Liver (tissue), 8 donors: ENCODE measurements at regions not wholly inside any gene's neighbourhood (a gene's known extent, or its start where the extent isn't known, plus 50 kb on each side); places are given as distances from the start of the nearest gene placed in this dataset.

ENCODE experiments used
- DNase-seq: peaks from one replicate; pipeline ENCODE4 v3.0.0-alpha.2; 2017; ENCODE audit warnings: low spot score
- H3K27ac ChIP-seq, 2 donors: one replicate each; pipeline ENCODE4 v1.7.0; 2013; ENCODE audit warnings: inconsistent platforms in 2 of 2, low read length in 2 of 2, control low read depth in 1 of 2, low read depth in 1 of 2, mild to moderate bottlenecking in 1 of 2
- H3K27me3 ChIP-seq, 4 donors: one replicate each; pipeline versions ENCODE4 v1.6.1 to v1.7.0; 2013; ENCODE audit warnings: low read length in 3 of 4, inconsistent platforms in 1 of 4, mild to moderate bottlenecking in 1 of 4, moderate library complexity in 1 of 4; ENCODE audit not compliant: control insufficient read depth in 4 of 4, insufficient read depth in 4 of 4
- H3K36me3 ChIP-seq, 4 donors: one replicate each; pipeline versions ENCODE4 v1.6.1 to v1.7.0; 2013; ENCODE audit warnings: low read length in 3 of 4, mild to moderate bottlenecking in 3 of 4, low read depth in 1 of 4, moderate library complexity in 1 of 4; ENCODE audit not compliant: control insufficient read depth in 4 of 4, insufficient read depth in 3 of 4
- H3K4me1 ChIP-seq, 4 donors: one replicate each; pipeline versions ENCODE4 v1.6.1 to v1.7.0; 2013; ENCODE audit warnings: low read length in 3 of 4, mild to moderate bottlenecking in 3 of 4, moderate library complexity in 1 of 4; ENCODE audit not compliant: control insufficient read depth in 4 of 4, insufficient read depth in 4 of 4
- H3K4me3 ChIP-seq, 3 donors: one replicate each; pipeline versions ENCODE4 v1.6.1 to v1.7.0; 2013; ENCODE audit warnings: low read length in 3 of 3, control low read depth in 1 of 3, low read depth in 1 of 3, mild to moderate bottlenecking in 1 of 3
- H3K9ac ChIP-seq, 2 donors: one replicate each; pipeline ENCODE4 v1.7.0; 2013; ENCODE audit warnings: low read length in 2 of 2, mild to moderate bottlenecking in 2 of 2, moderate library complexity in 2 of 2, control low read depth in 1 of 2, low read depth in 1 of 2
- H3K9me3 ChIP-seq, 4 donors: one replicate each; pipeline versions ENCODE4 v1.6.1 to v1.7.0; 2013; ENCODE audit warnings: low read length in 3 of 4; ENCODE audit not compliant: control insufficient read depth in 4 of 4
- CTCF ChIP-seq: fragments of 150-350 bp; IDR thresholded peaks from 2 replicates; pipeline ENCODE4 v1.5.1; 2017; ENCODE audit warnings: improper control_type of control experiment, low read depth, low read length; ENCODE audit not compliant: missing input control
- EGR1 ChIP-seq, 2 donors: IDR thresholded peaks; 2 replicates each; pipeline ENCODE4 v1.6.1; 2016 to 2018; ENCODE audit warnings: antibody characterized with exemption in 2 of 2, low read depth in 2 of 2
- GABPA ChIP-seq, 2 donors: IDR thresholded peaks in 1 of 2; conservative IDR thresholded peaks in 1 of 2; 2 replicates each; pipeline ENCODE4 v1.6.1; 2016; ENCODE audit warnings: antibody characterized with exemption in 2 of 2, mild to moderate bottlenecking in 1 of 2, moderate library complexity in 1 of 2
- HNF4A ChIP-seq, 2 donors: conservative IDR thresholded peaks; 2 replicates each; pipeline ENCODE4 v1.6.1; 2016; ENCODE audit warnings: antibody characterized with exemption in 2 of 2, mild to moderate bottlenecking in 2 of 2
- JUND ChIP-seq, 2 donors: IDR thresholded peaks; 2 replicates each; pipeline ENCODE4 v1.6.1; 2016; ENCODE audit warnings: antibody characterized with exemption in 2 of 2
- NR2F2 ChIP-seq: IDR thresholded peaks from 2 replicates; pipeline ENCODE4 v1.6.1; 2016; ENCODE audit warnings: antibody characterized with exemption
- RAD21 ChIP-seq, 2 donors: IDR thresholded peaks; 2 replicates each; pipeline ENCODE4 v1.6.1; 2016; ENCODE audit warnings: antibody characterized with exemption in 2 of 2, mild to moderate bottlenecking in 2 of 2
- RXRA ChIP-seq, 2 donors: IDR thresholded peaks; 2 replicates each; pipeline ENCODE4 v1.6.1; 2017 to 2018; ENCODE audit warnings: antibody characterized with exemption in 2 of 2, mild to moderate bottlenecking in 1 of 2
- TAF1 ChIP-seq: conservative IDR thresholded peaks from 2 replicates; pipeline ENCODE4 v1.6.1; 2016; ENCODE audit warnings: antibody characterized with exemption, mild to moderate bottlenecking
- WGBS: extraction: QIAGEN DNeasy Blood & Tissue Kit; methylation state at CpG from one replicate; pipeline ENCODE4 v1.1.7; 2013; 5-methylcytosine and 5-hydroxymethylcytosine counted together
- TF ChIP-seq, protein P1 (sequence below): IDR thresholded peaks from 2 replicates; pipeline ENCODE4 v1.6.1; 2016; ENCODE audit warnings: antibody characterized with exemption
- TF ChIP-seq, protein P2 (sequence below): IDR thresholded peaks from 2 replicates; pipeline ENCODE4 v1.6.1; 2016; ENCODE audit warnings: antibody characterized with exemption
- TF ChIP-seq, protein P3 (sequence below): IDR thresholded peaks from 2 replicates; pipeline ENCODE4 v1.6.1; 2016; ENCODE audit warnings: antibody characterized with exemption
- donor health status: healthy.
- donor health status: healthy.
- donor health status: healthy.
- donor health status: healthy.
- donor health status: healthy.

- TF ChIP-seq TAF1 = no peak
- TF ChIP-seq, protein P1, sequence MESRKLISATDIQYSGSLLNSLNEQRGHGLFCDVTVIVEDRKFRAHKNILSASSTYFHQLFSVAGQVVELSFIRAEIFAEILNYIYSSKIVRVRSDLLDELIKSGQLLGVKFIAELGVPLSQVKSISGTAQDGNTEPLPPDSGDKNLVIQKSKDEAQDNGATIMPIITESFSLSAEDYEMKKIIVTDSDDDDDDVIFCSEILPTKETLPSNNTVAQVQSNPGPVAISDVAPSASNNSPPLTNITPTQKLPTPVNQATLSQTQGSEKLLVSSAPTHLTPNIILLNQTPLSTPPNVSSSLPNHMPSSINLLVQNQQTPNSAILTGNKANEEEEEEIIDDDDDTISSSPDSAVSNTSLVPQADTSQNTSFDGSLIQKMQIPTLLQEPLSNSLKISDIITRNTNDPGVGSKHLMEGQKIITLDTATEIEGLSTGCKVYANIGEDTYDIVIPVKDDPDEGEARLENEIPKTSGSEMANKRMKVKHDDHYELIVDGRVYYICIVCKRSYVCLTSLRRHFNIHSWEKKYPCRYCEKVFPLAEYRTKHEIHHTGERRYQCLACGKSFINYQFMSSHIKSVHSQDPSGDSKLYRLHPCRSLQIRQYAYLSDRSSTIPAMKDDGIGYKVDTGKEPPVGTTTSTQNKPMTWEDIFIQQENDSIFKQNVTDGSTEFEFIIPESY = no peak
- TF ChIP-seq, protein P2, sequence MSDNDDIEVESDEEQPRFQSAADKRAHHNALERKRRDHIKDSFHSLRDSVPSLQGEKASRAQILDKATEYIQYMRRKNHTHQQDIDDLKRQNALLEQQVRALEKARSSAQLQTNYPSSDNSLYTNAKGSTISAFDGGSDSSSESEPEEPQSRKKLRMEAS = no peak
- Histone ChIP-seq H3K27ac (no peak overlapping the region), H3K4me1 (no peaks in the 10 kb centered on the region), H3K36me3 (no peaks in the 10 kb centered on the region), H3K27me3 (no peaks in the 10 kb centered on the region), H3K4me3 (no peak overlapping the region), H3K9me3 (no peaks in the 10 kb centered on the region), H3K9ac (no peak overlapping the region)
- 65% methylated on average over 6 of the region's 6 CpGs for WGBS
- no peak for DNase-seq
Measured at GRCh38 chr2:161044095-161044865, 115.9 kb upstream of the TANK start.

DNA sequence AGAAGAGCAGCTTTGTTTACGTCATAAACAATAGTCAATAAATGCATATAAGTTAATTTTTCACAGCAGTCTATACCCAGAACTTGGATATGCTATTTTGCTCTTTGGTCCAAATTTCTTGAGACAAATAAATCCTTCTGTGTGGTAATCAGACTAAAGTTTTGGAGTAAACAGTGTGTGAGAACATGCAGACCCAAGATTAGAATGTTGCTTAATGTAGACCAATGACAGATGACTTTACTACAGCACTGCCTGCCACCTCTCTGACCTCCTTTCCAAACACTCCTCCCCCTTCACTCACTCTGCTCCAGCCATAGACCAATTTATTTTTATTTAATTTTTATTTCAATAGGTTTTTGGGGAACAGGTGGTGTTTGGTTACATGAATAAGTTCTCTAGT, 115.3 kb upstream of the TANK start:
- H3K4me1 ChIP-seq = no peaks in the 10 kb centered on the region
- H3K9me3 ChIP-seq = no peaks in the 10 kb centered on the region
- TF ChIP-seq RXRA (IDR thresholded peaks at IDR 0.05) (no peak), NR2F2 (peak; percentile 71)
- no peaks in the 10 kb centered on the region for H3K27me3 ChIP-seq
- H3K36me3 ChIP-seq = no peaks in the 10 kb centered on the region
- no peak for DNase-seq
- H3K4me3 ChIP-seq = no peak overlapping the region
- H3K9ac ChIP-seq = no peak overlapping the region
- WGBS = 60% methylated on average over 1 of the region's 1 CpG
- no peak overlapping the region for H3K27ac ChIP-seq

DNA sequence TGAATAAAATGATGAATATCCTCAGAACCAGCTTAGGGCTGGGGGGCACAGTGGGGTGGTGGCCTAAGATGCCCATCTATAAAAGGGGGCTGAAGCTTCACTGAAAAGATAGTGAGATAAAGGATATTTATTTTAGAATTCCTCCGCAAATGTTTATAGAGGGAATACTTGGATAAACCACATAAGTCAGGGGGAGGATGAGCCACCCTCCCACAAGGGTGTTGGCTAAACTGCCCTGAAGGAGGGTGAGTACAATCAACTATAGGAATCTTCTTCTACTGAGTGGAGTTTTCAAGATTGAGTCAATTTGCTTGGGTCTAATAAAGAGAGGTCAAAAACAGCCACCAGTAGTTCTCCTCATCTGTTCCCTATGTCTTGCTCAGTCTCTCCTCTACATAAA, 114.5 kb upstream of the TANK start:
- DNase-seq = no peak
- 96% methylated on average over 1 of the region's 1 CpG for WGBS
- TF ChIP-seq RAD21 (IDR thresholded peaks at IDR 0.05) = no peak
- TF ChIP-seq, protein P1 = no peak
- no peak for TF ChIP-seq EGR1 (IDR thresholded peaks at IDR 0.05; ENCODE audit: low read depth in 2 of 2)
- TF ChIP-seq GABPA (IDR thresholded peaks at IDR 0.05 in 1 of 2, conservative IDR thresholded peaks at IDR 0.05 in 1 of 2) = no peak
- no peak for TF ChIP-seq NR2F2
- no peak for TF ChIP-seq CTCF
- no peak for TF ChIP-seq TAF1
- TF ChIP-seq JUND (IDR thresholded peaks at IDR 0.05) = no peak
- no peak for TF ChIP-seq HNF4A (conservative IDR thresholded peaks at IDR 0.05)
- TF ChIP-seq, protein P2 = no peak
- TF ChIP-seq RXRA (IDR thresholded peaks at IDR 0.05) = no peak
- TF ChIP-seq, protein P3, sequence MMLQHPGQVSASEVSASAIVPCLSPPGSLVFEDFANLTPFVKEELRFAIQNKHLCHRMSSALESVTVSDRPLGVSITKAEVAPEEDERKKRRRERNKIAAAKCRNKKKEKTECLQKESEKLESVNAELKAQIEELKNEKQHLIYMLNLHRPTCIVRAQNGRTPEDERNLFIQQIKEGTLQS = no peak
- Histone ChIP-seq H3K4me1 (no peaks in the 10 kb centered on the region), H3K9ac (no peak overlapping the region), H3K9me3 (no peaks in the 10 kb centered on the region), H3K4me3 (no peak overlapping the region), H3K36me3 (no peaks in the 10 kb centered on the region), H3K27me3 (no peaks in the 10 kb centered on the region), H3K27ac (no peak overlapping the region)
